Putamen (tissue), 1 donor: ENCODE measurements at regions not wholly inside any gene's neighbourhood (a gene's known extent, or its start where the extent isn't known, plus 50 kb on each side); places are given as distances from the start of the nearest gene placed in this dataset.
"Not testable (repeated sequence)": the region's sequence is repeated elsewhere in the genome, so short reads cannot be mapped to it uniquely, and the experiment has no call there.

Experiments used
- DNase-seq: peaks from one replicate; pipeline ENCODE4 v3.0.0-alpha.2; 2016; ENCODE audit warnings: low spot score

DNA sequence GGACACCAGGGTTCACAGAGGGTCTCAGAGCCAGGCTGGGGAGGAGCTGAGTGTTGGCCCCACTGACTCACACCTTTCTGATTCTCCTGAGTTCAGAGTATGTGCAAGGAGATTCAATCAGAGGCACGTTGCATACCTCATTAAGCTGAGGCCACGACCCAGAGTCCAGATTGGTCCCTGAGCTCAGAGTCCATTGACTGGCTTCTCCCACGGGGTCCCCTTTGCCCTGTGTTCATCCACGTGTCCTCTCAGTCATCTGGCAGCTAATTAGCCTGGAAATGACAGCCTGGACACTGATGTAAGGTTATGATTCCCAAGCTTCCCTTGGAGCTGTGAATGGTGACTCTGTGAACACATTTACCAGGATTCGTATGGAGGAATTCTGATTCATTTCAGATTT is 267.2 kb downstream of the SH3BP4 start:
- no peak for DNase-seq

DNA sequence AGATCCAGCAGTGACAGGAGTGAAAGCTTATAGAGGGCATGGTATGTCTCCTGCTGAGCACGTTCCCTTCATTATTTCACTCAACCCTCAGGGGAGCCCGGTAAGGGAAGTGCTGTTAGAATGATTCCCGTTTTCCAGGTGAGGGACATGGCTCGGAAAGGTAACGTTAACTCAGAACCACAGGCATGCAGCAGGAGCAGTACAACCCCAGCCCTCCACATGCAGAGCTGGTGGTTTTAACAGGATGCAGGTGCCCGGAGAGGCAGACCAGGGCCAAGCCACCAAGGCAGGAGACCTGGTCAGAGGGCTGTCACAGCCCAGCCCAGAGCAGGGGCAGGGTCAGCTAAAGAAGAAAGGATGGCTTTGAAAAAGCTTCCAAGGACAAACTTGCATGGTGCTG is 268.5 kb downstream of the SH3BP4 start:
- DNase-seq = no peak

DNA sequence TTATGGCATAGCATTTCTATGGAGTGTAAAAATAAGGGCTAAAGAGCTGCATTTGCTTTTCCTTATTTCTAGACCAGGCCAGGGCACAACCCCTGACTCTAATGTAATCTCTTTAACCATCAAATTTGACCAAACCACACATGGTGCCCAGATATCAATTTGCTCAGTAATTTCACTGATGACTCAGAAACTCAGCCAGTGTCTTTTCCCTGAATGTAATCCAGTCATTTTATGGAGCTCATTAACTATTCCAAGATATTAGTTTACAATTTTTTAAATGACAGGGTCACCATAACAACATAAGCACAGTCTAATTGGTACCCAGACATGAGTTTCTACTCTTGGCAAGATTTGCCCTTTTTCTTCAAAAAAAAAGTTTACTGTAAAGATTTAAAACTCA is 270.8 kb upstream of the AGAP1 start:
- no peak for DNase-seq

- DNase-seq = no peak
Measured at GRCh38 chr2:235224410-235224809, 269.4 kb upstream of the AGAP1 start.

GRCh38 chr2:235225261-235225660 is 268.6 kb upstream of the AGAP1 start:
- no peak for DNase-seq

GRCh38 chr2:235227590-235227989 is 266.3 kb upstream of the AGAP1 start:
- DNase-seq = peak; percentile 20

- DNase-seq = not testable (repeated sequence)
Measured at GRCh38 chr2:235228422-235228821, 265.4 kb upstream of the AGAP1 start.

DNA sequence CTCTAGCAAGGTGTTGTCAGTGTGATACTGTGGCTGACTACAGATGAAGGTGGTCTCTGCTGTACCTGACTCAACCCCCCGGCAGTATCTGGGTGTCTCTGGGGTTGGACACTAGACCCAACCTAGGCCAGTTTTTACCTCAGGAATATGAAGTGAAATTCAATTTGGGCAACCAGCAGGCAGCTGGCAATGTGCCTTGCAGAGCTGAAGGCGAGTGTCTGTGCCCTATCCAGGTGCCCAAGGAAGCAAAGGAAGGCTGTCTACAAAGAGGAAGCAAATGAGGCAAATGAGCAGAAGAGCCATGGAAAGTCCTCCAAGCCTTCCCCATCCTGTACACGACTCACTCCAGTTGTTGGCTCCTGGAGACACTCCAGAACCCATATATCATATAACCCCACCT is 264.6 kb upstream of the AGAP1 start:
- DNase-seq = no peak

GRCh38 chr2:235230821-235231601 is 262.8 kb upstream of the AGAP1 start:
- no peak for DNase-seq

- DNase-seq = no peak
Measured at GRCh38 chr2:235232449-235233433, 261.1 kb upstream of the AGAP1 start.

- peak; percentile 45 for DNase-seq
Measured at GRCh38 chr2:235234736-235235135, 259.1 kb upstream of the AGAP1 start.

DNA sequence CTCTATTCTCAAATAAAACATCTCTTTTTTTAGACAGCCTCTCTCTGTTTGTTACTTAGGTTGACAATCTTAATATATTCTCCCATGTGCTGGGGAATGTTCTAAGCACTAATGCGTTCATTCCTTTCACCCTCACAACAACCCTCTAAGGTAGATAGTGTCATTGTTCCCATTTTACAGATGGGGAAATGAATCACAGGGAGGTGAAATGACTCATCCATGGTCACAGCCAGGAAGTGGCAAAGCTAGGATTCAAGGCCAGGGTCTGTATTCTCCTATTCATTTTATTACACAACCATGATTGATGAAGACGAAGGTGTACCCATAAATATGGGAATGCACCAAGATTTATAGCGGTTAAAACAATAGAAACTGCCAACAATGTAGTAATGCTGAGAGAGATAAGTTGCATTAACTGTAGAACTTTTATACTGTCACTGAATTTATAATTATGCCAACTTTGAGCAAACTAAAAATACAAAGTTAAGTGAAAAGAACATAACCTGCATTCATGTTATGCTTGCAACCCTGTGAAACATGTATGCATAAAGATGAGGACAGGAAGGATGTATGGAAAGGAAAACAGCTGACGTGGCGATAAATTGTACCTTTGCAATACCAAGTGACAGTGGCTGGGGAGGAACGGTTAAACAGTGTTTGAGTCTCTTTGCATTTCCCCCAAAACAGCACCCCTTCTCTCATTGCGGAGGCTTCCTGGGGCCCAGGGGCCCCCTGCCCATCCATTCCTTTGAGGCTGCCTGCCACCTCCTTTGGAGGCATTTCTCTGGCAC is 257.7 kb upstream of the AGAP1 start:
- DNase-seq = no peak

DNA sequence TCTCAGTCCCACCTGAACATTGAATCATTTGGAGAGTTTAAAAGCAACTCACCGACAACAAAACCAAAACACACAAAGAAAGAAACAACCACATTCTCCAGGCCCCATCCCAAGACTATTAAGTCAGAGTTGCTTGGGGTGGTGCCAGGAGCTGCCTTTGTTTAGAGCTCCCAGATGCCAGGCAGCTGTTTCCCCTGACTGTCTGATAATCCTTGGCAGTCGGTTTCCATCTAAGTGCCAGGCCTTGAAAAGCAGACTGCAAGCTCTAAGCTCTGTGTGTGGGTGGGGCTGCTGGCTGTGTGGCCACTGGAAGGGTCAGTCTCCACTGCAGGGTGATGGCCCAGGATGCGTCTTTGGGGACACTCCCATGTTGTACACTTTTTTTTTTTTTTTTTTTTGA is 255.3 kb upstream of the AGAP1 start:
- peak; percentile 77 for DNase-seq

- DNase-seq = no peak
Measured at GRCh38 chr2:235240574-235240973, 253.3 kb upstream of the AGAP1 start.

DNA sequence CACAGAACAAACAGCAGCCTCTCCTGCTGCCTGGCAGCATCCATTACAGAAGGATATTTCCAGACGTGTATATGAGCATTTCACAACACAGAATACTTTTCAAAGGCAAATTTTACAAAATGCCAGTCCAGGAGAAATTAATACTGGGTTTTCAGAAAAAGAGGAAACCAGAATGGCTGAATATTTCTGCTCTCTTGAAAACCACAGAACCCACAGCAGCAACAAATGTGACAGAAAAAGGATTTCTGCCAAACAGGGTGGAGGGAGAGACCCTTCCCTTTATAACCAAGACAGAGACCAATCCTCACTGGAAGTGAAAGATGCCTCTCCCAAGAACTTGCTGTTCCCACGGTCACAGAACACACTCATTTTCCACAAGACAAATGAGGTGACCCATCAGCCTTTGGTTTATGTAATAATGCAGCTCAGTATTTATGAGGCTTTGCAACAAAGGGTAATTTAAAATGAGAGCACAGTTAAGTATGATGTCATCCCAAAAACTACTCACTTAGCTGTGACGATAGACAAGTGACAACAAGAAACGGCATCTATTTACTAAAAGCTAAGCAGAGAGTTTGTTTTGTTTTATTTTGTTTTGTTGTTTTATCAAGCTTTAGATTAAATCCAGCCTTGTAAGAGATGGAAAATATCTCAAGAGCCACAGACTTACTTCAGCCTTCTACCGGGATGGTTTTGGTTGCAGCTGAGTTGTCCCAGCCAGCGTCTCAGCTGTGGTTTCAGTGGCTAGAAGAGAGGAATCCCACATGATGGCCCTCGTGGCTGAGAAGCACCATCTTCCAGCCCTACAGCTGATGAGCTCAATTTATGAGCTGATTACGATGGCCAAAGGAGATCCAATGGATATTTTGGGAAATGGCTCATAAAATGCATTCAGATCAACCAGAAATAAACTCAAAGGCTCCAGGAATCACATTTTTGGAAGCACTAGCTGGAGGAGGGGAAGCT is 249.3 kb upstream of the AGAP1 start:
- no peak for DNase-seq

GRCh38 chr2:235247001-235247400 is 246.8 kb upstream of the AGAP1 start:
- no peak for DNase-seq

- DNase-seq = no peak
Measured at GRCh38 chr2:235255693-235256092, 238.2 kb upstream of the AGAP1 start.

GRCh38 chr2:235257590-235257989 is 236.3 kb upstream of the AGAP1 start:
- DNase-seq = no peak

- no peak for DNase-seq
Measured at GRCh38 chr2:235262750-235263149, 231.1 kb upstream of the AGAP1 start.

DNA sequence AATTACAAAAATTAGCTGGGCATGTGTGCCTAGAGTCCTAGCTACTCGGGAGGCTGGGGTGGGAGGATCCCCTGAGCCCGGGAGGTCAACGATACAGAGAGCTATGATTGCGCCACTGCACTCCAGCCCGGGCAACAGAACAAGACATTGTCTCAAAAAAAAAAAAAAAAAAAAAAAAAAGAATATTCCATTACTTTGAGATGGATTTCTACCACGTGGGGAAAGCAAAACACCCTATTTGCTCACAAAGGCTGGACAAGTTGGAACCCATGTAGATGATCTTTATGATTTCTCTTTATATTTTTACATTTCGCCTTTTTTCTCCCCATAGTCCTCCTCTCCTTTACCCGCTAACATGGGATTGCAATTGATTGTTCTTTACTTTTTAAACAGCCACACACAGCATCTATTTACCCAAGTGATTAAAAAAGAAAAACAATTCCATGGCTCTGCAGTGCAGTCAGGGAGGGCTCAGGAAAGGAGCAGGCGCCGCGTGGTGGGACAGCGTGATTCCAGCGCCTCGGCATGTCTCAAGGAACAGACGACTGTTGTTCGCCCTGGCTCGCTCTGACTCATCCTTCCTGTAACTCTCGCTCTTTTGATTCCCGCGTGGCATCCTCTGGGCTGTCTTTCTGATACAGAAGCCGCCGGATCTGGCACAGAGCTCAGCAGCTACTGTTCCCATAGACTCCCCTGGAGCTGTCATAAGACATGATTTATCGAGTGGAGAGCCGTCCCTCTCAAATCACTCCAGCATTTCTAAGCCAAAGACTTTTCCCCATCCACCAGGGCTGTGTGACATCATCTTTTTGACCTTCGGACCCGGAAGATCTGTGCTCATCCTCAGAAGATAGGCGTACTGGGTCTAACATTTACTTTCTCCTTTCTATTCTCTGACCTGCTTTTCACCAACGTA is 230.4 kb upstream of the AGAP1 start:
- peak; percentile 88 for DNase-seq
